Inflammatory macrophage treated with lipopolysaccharide for 4 hours (primary cell): ENCODE measurements at regions not wholly inside any gene's neighbourhood (a gene's known extent, or its start where the extent isn't known, plus 50 kb on each side); places are given as distances from the start of the nearest gene placed in this dataset.
"Not testable (repeated sequence)": the region's sequence is repeated elsewhere in the genome, so short reads cannot be mapped to it uniquely, and the experiment has no call there.

Experiments
- DNase-seq: peaks from one replicate; pipeline ENCODE4 v3.0.0-alpha.2; 2020

GRCh38 chr12:124191966-124192365, 102.9 kb upstream of the RFLNA start:
- no peak for DNase-seq

GRCh38 chr12:124194264-124194892, 100.5 kb upstream of the RFLNA start:
- no peak for DNase-seq

- no peak for DNase-seq
These were observed 99.9 kb upstream of the RFLNA start for GRCh38 chr12:124194893-124195566.

- DNase-seq: no peak
These were observed 99.3 kb upstream of the RFLNA start for GRCh38 chr12:124195567-124195942.

- DNase-seq: no peak
These were observed 98.7 kb upstream of the RFLNA start for GRCh38 chr12:124196236-124196635.

- no peak for DNase-seq
These were observed 93.6 kb upstream of the RFLNA start for GRCh38 chr12:124201248-124201647.

- no peak for DNase-seq
These were observed 91.7 kb upstream of the RFLNA start for GRCh38 chr12:124203176-124203575.

GRCh38 chr12:124205405-124205804, 89.5 kb upstream of the RFLNA start:
- no peak for DNase-seq

- no peak for DNase-seq
These were observed 87.8 kb upstream of the RFLNA start for GRCh38 chr12:124207049-124207448.

GRCh38 chr12:124207617-124208016, 87.3 kb upstream of the RFLNA start:
- no peak for DNase-seq

GRCh38 chr12:124208489-124208888, 86.4 kb upstream of the RFLNA start:
- DNase-seq: no peak

- no peak for DNase-seq
These were observed 83.8 kb upstream of the RFLNA start for GRCh38 chr12:124210991-124211577.

GRCh38 chr12:124211753-124212152, 83.1 kb upstream of the RFLNA start:
- no peak for DNase-seq

GRCh38 chr12:124213666-124214347, 81.1 kb upstream of the RFLNA start:
- no peak for DNase-seq

- no peak for DNase-seq
These were observed 80.3 kb upstream of the RFLNA start for GRCh38 chr12:124214574-124214973.

GRCh38 chr12:124216966-124217365, 77.9 kb upstream of the RFLNA start:
- DNase-seq: no peak

- peak; percentile 57 for DNase-seq
These were observed 77.2 kb upstream of the RFLNA start for GRCh38 chr12:124217508-124218242.

GRCh38 chr12:124218243-124218560, 76.7 kb upstream of the RFLNA start:
- peak; percentile 26 for DNase-seq

- not testable (repeated sequence) for DNase-seq
These were observed 76.2 kb upstream of the RFLNA start for GRCh38 chr12:124218650-124219049.

GRCh38 chr12:124222368-124223245, 72.3 kb upstream of the RFLNA start:
- DNase-seq: no peak

GRCh38 chr12:124223733-124224138, 71.2 kb upstream of the RFLNA start:
- DNase-seq: not testable (repeated sequence)

- DNase-seq: no peak
These were observed 70.3 kb upstream of the RFLNA start for GRCh38 chr12:124224535-124225110.
